OCI-LY1 (cell line): ENCODE measurements at regions not wholly inside any gene's neighbourhood (a gene's known extent, or its start where the extent isn't known, plus 50 kb on each side); places are given as distances from the start of the nearest gene placed in this dataset.
A peak's percentile ranks its signal among the peaks of the same experiment; 100 is the strongest.

Experiments
- H2AFZ ChIP-seq: fragments of 200-600 bp; sonication (generic), shearing (Covaris generic); 2 replicates; pipeline ENCODE4 v1.6.0; 2014; ENCODE audit warnings: antibody characterized with exemption, mild to moderate bottlenecking, low read length
- H3F3A ChIP-seq: fragments of 200-600 bp; sonication (generic), shearing (Covaris generic); 2 replicates; pipeline ENCODE4 v1.6.0; 2014; ENCODE audit warnings: mild to moderate bottlenecking, antibody characterized with exemption, low read length, moderate library complexity; ENCODE audit not compliant: insufficient read depth
- H3K27ac ChIP-seq: fragments of 200-600 bp; sonication (generic); 2 replicates; pipeline ENCODE4 v1.5.1; 2014; ENCODE audit warnings: low read length, mixed run types, mild to moderate bottlenecking, low read depth; ENCODE audit not compliant: poor library complexity, severe bottlenecking
- H3K27me3 ChIP-seq: fragments of 200-600 bp; sonication (generic); 2 replicates; pipeline ENCODE4 v1.6.0; 2014; ENCODE audit warnings: antibody characterized with exemption, mild to moderate bottlenecking, low read length, moderate library complexity; ENCODE audit not compliant: insufficient read depth
- H3K36me3 ChIP-seq: fragments of 200-600 bp; sonication (generic); 2 replicates; pipeline ENCODE4 v1.6.1; 2014; ENCODE audit warnings: mild to moderate bottlenecking, antibody characterized with exemption, low read length, moderate library complexity, mixed read lengths; ENCODE audit not compliant: insufficient read depth
- H3K4me1 ChIP-seq: fragments of 200-600 bp; sonication (generic); 2 replicates; pipeline ENCODE4 v1.5.1; 2014; ENCODE audit warnings: mild to moderate bottlenecking, low read length, moderate library complexity; ENCODE audit not compliant: insufficient read depth, severe bottlenecking
- H3K4me2 ChIP-seq: fragments of 200-600 bp; sonication (generic), shearing (Covaris generic); 2 replicates; pipeline ENCODE4 v1.6.1; 2014; ENCODE audit warnings: low read length
- H3K4me3 ChIP-seq: fragments of 200-600 bp; sonication (generic); 2 replicates; pipeline ENCODE4 v1.5.1; 2014; ENCODE audit warnings: low read length, low read depth, mild to moderate bottlenecking, mixed read lengths; ENCODE audit not compliant: poor library complexity, severe bottlenecking
- H3K79me2 ChIP-seq: fragments of 200-600 bp; shearing (Covaris generic); 2 replicates; pipeline ENCODE4 v1.6.1; 2016; ENCODE audit warnings: mixed run types, low read length, mixed read lengths; ENCODE audit not compliant: insufficient read depth
- H3K9ac ChIP-seq: fragments of 200-600 bp; sonication (generic), shearing (Covaris generic); 2 replicates; pipeline ENCODE4 v1.6.1; 2014; ENCODE audit warnings: mild to moderate bottlenecking, low read length, mixed read lengths
- H3K9me2 ChIP-seq: fragments of 200-600 bp; sonication (generic), shearing (Covaris generic); 2 replicates; pipeline ENCODE4 v1.6.1; 2014; ENCODE audit warnings: low read depth, mild to moderate bottlenecking, low read length, mixed read lengths
- H3K9me3 ChIP-seq: fragments of 200-600 bp; shearing (Covaris generic); 2 replicates; pipeline ENCODE4 v1.6.1; 2014; ENCODE audit warnings: low read length, mixed read lengths
- H4K20me1 ChIP-seq: fragments of 200-600 bp; sonication (generic), shearing (Covaris generic); 2 replicates; pipeline ENCODE4 v1.6.0; 2016; ENCODE audit warnings: mild to moderate bottlenecking, low read length; ENCODE audit not compliant: insufficient read depth
- EZH2 ChIP-seq: fragments of 200-600 bp; sonication (generic), shearing (Covaris generic); IDR thresholded peaks from 2 replicates; pipeline ENCODE4 v1.8.0; 2017; ENCODE audit warnings: borderline replicate concordance, mixed run types, mild to moderate bottlenecking, antibody characterized with exemption, low read length, moderate library complexity, mixed read lengths
- TF ChIP-seq, protein P1 (sequence below): fragments of 200-600 bp; sonication (generic), shearing (Covaris generic); IDR thresholded peaks from 2 replicates; pipeline ENCODE4 v1.5.1; 2017; ENCODE audit warnings: mild to moderate bottlenecking, antibody characterized with exemption, low read length, moderate library complexity, mixed read lengths

DNA sequence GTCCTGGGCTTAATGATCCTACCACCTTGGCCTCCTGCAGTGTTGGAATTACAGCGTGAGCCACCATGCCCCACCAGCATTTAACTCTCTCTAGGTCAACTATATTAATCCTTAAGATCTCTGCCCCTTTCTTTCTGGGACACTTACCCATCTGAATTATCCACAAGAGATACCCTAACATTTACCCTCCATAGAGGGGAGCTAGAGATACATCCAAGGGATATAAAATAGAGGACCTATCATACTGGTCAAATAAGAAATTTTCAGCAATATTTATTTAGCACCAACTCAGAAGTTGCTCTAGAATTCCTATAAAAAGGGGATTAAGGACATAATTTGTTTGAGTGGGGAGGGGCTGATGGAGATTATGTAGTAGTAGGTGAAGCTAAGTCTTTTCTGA is 96.5 kb downstream of the OTUD1 start:
- Histone ChIP-seq H3K36me3 (no peaks in the 10 kb centered on the region), H4K20me1 (no peaks in the 10 kb centered on the region), H3K27me3 (no peaks in the 10 kb centered on the region), H3K9me2 (no peaks in the 10 kb centered on the region), H3K79me2 (no peaks in the 10 kb centered on the region), H3K27ac (no peak overlapping the region), H3K4me3 (no peak overlapping the region), H3K9me3 (no peaks in the 10 kb centered on the region), H3F3A (no peaks in the 10 kb centered on the region), H2AFZ (no peak overlapping the region), H3K9ac (no peak overlapping the region), H3K4me2 (no peak overlapping the region), H3K4me1 (peaks cover 2% of the 10 kb centered on the region)
- TF ChIP-seq, protein P1, sequence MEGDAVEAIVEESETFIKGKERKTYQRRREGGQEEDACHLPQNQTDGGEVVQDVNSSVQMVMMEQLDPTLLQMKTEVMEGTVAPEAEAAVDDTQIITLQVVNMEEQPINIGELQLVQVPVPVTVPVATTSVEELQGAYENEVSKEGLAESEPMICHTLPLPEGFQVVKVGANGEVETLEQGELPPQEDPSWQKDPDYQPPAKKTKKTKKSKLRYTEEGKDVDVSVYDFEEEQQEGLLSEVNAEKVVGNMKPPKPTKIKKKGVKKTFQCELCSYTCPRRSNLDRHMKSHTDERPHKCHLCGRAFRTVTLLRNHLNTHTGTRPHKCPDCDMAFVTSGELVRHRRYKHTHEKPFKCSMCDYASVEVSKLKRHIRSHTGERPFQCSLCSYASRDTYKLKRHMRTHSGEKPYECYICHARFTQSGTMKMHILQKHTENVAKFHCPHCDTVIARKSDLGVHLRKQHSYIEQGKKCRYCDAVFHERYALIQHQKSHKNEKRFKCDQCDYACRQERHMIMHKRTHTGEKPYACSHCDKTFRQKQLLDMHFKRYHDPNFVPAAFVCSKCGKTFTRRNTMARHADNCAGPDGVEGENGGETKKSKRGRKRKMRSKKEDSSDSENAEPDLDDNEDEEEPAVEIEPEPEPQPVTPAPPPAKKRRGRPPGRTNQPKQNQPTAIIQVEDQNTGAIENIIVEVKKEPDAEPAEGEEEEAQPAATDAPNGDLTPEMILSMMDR = peak; percentile 5; the same call in 1 of the 2 replicates
- no peak for TF ChIP-seq EZH2

- no peaks in the 10 kb centered on the region for H3K36me3 ChIP-seq
- no peaks in the 10 kb centered on the region for H4K20me1 ChIP-seq
- H3K4me2 ChIP-seq = no peak overlapping the region
- no peak overlapping the region for H2AFZ ChIP-seq
- no peaks in the 10 kb centered on the region for H3K27me3 ChIP-seq
- H3K9ac ChIP-seq = no peak overlapping the region
- no peak for TF ChIP-seq EZH2
- TF ChIP-seq, protein P1 = no peak
- no peak overlapping the region for H3K27ac ChIP-seq
- H3K4me1 ChIP-seq = peaks cover 4% of the 10 kb centered on the region
- H3K9me3 ChIP-seq = no peaks in the 10 kb centered on the region
- H3K4me3 ChIP-seq = no peak overlapping the region
- no peaks in the 10 kb centered on the region for H3K9me2 ChIP-seq
- H3F3A ChIP-seq = no peaks in the 10 kb centered on the region
- no peaks in the 10 kb centered on the region for H3K79me2 ChIP-seq
These were observed 100.1 kb downstream of the OTUD1 start for GRCh38 chr10:23538968-23539367.

DNA sequence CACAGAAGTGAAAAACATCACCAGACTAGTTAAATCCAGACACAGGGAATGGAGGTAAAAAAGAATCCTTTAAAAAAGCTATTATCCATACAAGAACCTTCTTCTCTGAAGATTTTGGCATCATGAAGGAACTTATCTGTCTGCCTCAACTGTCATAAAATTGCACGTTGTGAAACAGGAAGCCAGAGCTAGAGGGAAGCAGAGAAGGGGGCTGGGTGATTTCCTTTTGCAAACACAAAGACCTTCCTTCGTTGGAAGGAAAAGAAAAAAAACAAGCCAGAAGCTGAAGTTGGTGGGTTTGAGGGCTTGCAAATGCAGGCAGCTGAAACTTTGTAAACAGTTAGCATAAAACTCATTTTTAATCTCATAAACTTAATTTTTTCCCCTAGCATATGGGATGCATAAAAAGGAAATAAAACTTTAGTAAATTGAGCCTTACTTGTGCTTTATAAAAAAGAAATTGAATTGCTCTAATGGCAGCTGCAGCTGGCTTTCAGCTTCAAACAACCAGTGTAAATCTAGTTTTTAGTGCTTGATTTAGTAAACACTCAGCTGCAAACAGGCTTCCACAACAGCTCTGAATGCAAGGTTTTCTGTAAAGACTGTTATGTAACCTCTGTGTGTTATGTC is 101.6 kb downstream of the OTUD1 start:
- Histone ChIP-seq H3K27me3 (no peaks in the 10 kb centered on the region), H3K9me2 (no peaks in the 10 kb centered on the region), H2AFZ (no peak overlapping the region), H3F3A (no peaks in the 10 kb centered on the region), H3K9me3 (no peaks in the 10 kb centered on the region), H3K27ac (no peak overlapping the region), H3K4me3 (no peak overlapping the region), H3K4me1 (peaks cover 4% of the 10 kb centered on the region), H3K79me2 (no peaks in the 10 kb centered on the region), H3K36me3 (no peaks in the 10 kb centered on the region; the same call in 1 of the 2 replicates), H4K20me1 (no peaks in the 10 kb centered on the region), H3K4me2 (no peak overlapping the region), H3K9ac (no peak overlapping the region)
- TF ChIP-seq, protein P1 = no peak
- TF ChIP-seq EZH2 = no peak
